GM23338 (cell line): ENCODE measurements at regions not wholly inside any gene's neighbourhood (a gene's known extent, or its start where the extent isn't known, plus 50 kb on each side); places are given as distances from the start of the nearest gene placed in this dataset.

Experiments used
- ATAC-seq: fragments of 200-7000 bp; cut with Tn5 transposase; 3 replicates; pipeline ENCODE4 v1.9.1; 2020
- DNase-seq: peaks from one replicate; pipeline ENCODE4 v3.0.0-alpha.2; 2015; ENCODE audit warnings: low spot score
- H2AFZ ChIP-seq: fragments of 200-600 bp; sonication (generic); 2 replicates; pipeline ENCODE4 v1.8.0; 2016; ENCODE audit warnings: antibody characterized with exemption, mild to moderate bottlenecking, moderate library complexity
- H3F3A ChIP-seq: fragments of 200-600 bp; sonication (generic); replicated peaks from 2 replicates; pipeline ENCODE4 v1.8.0; 2017; ENCODE audit warnings: antibody characterized with exemption, mixed run types, low read depth
- H3K27ac ChIP-seq: fragments of 200-600 bp; sonication (generic); 2 replicates; pipeline ENCODE4 v1.6.1; 2016; ENCODE audit warnings: low read depth
- H3K27me3 ChIP-seq: fragments of 200-600 bp; sonication (generic); 2 replicates; pipeline ENCODE4 v1.8.0; 2016; ENCODE audit warnings: mild to moderate bottlenecking, mixed run types, moderate library complexity; ENCODE audit not compliant: insufficient read depth
- H3K36me3 ChIP-seq: fragments of 200-600 bp; sonication (generic); 2 replicates; pipeline ENCODE4 v1.8.0; 2016; ENCODE audit warnings: mild to moderate bottlenecking; ENCODE audit not compliant: insufficient read depth
- H3K4me1 ChIP-seq: fragments of 200-600 bp; sonication (generic); 2 replicates; pipeline ENCODE4 v1.8.0; 2016; ENCODE audit warnings: mild to moderate bottlenecking, moderate library complexity; ENCODE audit not compliant: insufficient read depth
- H3K4me2 ChIP-seq: fragments of 200-600 bp; sonication (generic); 2 replicates; pipeline ENCODE4 v1.7.1; 2017; ENCODE audit warnings: mixed run types
- H3K4me3 ChIP-seq: fragments of 200-600 bp; sonication (generic); 2 replicates; pipeline ENCODE4 v1.6.1; 2016; ENCODE audit warnings: mixed run types
- H3K79me2 ChIP-seq: fragments of 200-600 bp; sonication (generic); replicated peaks from 2 replicates; pipeline ENCODE4 v1.8.0; 2017; ENCODE audit warnings: mild to moderate bottlenecking; ENCODE audit not compliant: insufficient read depth
- H3K9me2 ChIP-seq: fragments of 200-600 bp; sonication (generic); 2 replicates; pipeline ENCODE4 v1.8.0; 2017; ENCODE audit not compliant: insufficient read depth
- H4K20me1 ChIP-seq: fragments of 200-600 bp; sonication (generic); replicated peaks from 2 replicates; pipeline ENCODE4 v1.8.0; 2017; ENCODE audit warnings: mild to moderate bottlenecking; ENCODE audit not compliant: insufficient read depth
- H3K27ac Mint-ChIP-seq: 2 replicates; pipeline ENCODE4 v1.8.0; 2020; ENCODE audit warnings: inconsistent platforms, mild to moderate bottlenecking, moderate library complexity, mixed read lengths
- H3K27me3 Mint-ChIP-seq: 3 replicates; pipeline ENCODE4 v1.8.0; 2022; ENCODE audit warnings: low read depth, mild to moderate bottlenecking, moderate library complexity, mixed read lengths, inconsistent platforms; ENCODE audit not compliant: insufficient read depth, poor library complexity
- H3K36me3 Mint-ChIP-seq: 3 replicates; pipeline ENCODE4 v1.8.0; 2021; ENCODE audit warnings: low read depth, mild to moderate bottlenecking, inconsistent platforms, moderate library complexity, mixed read lengths
- H3K4me1 Mint-ChIP-seq: 3 replicates; pipeline ENCODE4 v1.8.0; 2020; ENCODE audit warnings: mild to moderate bottlenecking, inconsistent platforms, mixed read lengths
- H3K4me3 Mint-ChIP-seq: 3 replicates; pipeline ENCODE4 v1.8.0; 2021; ENCODE audit warnings: moderate library complexity, mild to moderate bottlenecking, inconsistent platforms, mixed read lengths
- H3K9me3 Mint-ChIP-seq: 3 replicates; pipeline ENCODE4 v1.8.0; 2020; ENCODE audit warnings: moderate library complexity, mild to moderate bottlenecking, inconsistent platforms, mixed read lengths
- CREB1 ChIP-seq: fragments of 250-450 bp; sonication (Bioruptor Pico); IDR thresholded peaks from 2 replicates; pipeline ENCODE4 v1.5.0; 2020; ENCODE audit warnings: low read depth, mild to moderate bottlenecking, moderate library complexity
- EZH2 ChIP-seq: fragments of 200-600 bp; sonication (generic); IDR thresholded peaks from one replicate; pipeline ENCODE4 v1.8.0; 2017; ENCODE audit warnings: antibody characterized with exemption, mild to moderate bottlenecking, low read depth; ENCODE audit not compliant: unreplicated experiment
- EZH2phosphoT487 ChIP-seq: fragments of 200-600 bp; sonication (generic); IDR thresholded peaks from one replicate; pipeline ENCODE4 v1.8.1; 2018; ENCODE audit warnings: antibody characterized with exemption; ENCODE audit not compliant: unreplicated experiment
- STAT1 ChIP-seq: IDR thresholded peaks from one replicate; pipeline ENCODE4 v1.6.1; 2016; ENCODE audit warnings: antibody characterized with exemption; ENCODE audit not compliant: unreplicated experiment
- ZNF114 ChIP-seq: fragments of 250-450 bp; sonication (Bioruptor Pico); IDR thresholded peaks from 2 replicates; pipeline ENCODE4 v1.5.0; 2020; ENCODE audit warnings: mild to moderate bottlenecking, moderate library complexity
- ZNF331 ChIP-seq: fragments of 250-450 bp; sonication (Bioruptor Pico); IDR thresholded peaks from 2 replicates; pipeline ENCODE4 v1.5.0; 2020; ENCODE audit warnings: low read depth, mild to moderate bottlenecking, moderate library complexity
- TF ChIP-seq, protein P1 (sequence below): fragments of 250-450 bp; sonication (Bioruptor Pico); IDR thresholded peaks from 2 replicates; pipeline ENCODE4 v1.5.0; 2020; ENCODE audit warnings: mild to moderate bottlenecking, moderate library complexity
- TF ChIP-seq, protein P2 (sequence below), 2 experiments: fragments of 200-600 bp in 1 of 2; sonication (generic) in 1 of 2; conservative IDR thresholded peaks; 2 replicates each; pipeline versions ENCODE4 v1.5.1 to v1.6.1; 2016 to 2017; ENCODE audit warnings: antibody characterized with exemption in 2 of 2, low read depth in 2 of 2, mild to moderate bottlenecking in 2 of 2, moderate library complexity in 1 of 2
- TF ChIP-seq, protein P3 (sequence below): IDR thresholded peaks from one replicate; pipeline ENCODE4 v1.6.1; 2018; ENCODE audit warnings: antibody characterized with exemption; ENCODE audit not compliant: unreplicated experiment

DNA sequence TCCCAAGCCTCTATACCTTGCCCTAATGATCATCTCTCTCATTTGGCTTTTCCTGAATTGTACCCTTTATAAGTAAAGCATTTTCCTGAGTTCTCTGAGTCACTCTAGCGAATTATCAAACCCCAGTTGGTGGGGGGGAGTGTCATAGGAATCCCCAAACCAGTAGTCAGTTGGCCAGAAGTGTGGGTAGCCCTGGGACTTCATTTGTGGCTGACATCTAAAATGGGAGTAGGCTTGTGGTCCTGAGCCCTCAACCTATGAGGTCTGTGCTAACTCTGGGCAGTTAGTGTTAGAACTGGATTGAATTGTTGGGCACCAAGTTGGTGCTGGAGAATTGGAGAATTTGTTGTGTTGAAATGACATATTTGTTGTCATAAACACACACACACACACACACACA lies 91.3 kb downstream of the BBS10 start (continued):
- TF ChIP-seq, protein P1, sequence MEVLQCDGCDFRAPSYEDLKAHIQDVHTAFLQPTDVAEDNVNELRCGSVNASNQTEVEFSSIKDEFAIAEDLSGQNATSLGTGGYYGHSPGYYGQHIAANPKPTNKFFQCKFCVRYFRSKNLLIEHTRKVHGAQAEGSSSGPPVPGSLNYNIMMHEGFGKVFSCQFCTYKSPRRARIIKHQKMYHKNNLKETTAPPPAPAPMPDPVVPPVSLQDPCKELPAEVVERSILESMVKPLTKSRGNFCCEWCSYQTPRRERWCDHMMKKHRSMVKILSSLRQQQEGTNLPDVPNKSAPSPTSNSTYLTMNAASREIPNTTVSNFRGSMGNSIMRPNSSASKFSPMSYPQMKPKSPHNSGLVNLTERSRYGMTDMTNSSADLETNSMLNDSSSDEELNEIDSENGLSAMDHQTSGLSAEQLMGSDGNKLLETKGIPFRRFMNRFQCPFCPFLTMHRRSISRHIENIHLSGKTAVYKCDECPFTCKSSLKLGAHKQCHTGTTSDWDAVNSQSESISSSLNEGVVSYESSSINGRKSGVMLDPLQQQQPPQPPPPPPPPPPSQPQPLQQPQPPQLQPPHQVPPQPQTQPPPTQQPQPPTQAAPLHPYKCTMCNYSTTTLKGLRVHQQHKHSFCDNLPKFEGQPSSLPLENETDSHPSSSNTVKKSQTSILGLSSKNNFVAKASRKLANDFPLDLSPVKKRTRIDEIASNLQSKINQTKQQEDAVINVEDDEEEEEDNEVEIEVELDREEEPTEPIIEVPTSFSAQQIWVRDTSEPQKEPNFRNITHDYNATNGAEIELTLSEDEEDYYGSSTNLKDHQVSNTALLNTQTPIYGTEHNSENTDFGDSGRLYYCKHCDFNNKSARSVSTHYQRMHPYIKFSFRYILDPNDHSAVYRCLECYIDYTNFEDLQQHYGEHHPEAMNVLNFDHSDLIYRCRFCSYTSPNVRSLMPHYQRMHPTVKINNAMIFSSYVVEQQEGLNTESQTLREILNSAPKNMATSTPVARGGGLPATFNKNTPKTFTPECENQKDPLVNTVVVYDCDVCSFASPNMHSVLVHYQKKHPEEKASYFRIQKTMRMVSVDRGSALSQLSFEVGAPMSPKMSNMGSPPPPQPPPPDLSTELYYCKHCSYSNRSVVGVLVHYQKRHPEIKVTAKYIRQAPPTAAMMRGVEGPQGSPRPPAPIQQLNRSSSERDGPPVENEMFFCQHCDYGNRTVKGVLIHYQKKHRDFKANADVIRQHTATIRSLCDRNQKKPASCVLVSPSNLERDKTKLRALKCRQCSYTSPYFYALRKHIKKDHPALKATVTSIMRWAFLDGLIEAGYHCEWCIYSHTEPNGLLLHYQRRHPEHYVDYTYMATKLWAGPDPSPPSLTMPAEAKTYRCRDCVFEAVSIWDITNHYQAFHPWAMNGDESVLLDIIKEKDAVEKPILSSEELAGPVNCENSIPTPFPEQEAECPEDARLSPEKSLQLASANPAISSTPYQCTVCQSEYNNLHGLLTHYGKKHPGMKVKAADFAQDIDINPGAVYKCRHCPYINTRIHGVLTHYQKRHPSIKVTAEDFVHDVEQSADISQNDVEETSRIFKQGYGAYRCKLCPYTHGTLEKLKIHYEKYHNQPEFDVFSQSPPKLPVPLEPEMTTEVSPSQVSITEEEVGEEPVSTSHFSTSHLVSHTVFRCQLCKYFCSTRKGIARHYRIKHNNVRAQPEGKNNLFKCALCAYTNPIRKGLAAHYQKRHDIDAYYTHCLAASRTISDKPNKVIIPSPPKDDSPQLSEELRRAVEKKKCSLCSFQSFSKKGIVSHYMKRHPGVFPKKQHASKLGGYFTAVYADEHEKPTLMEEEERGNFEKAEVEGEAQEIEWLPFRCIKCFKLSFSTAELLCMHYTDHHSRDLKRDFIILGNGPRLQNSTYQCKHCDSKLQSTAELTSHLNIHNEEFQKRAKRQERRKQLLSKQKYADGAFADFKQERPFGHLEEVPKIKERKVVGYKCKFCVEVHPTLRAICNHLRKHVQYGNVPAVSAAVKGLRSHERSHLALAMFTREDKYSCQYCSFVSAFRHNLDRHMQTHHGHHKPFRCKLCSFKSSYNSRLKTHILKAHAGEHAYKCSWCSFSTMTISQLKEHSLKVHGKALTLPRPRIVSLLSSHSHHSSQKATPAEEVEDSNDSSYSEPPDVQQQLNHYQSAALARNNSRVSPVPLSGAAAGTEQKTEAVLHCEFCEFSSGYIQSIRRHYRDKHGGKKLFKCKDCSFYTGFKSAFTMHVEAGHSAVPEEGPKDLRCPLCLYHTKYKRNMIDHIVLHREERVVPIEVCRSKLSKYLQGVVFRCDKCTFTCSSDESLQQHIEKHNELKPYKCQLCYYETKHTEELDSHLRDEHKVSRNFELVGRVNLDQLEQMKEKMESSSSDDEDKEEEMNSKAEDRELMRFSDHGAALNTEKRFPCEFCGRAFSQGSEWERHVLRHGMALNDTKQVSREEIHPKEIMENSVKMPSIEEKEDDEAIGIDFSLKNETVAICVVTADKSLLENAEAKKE (CRISPR knock-in tag) = no peak
- TF ChIP-seq EZH2 = no peak
- TF ChIP-seq, protein P2, sequence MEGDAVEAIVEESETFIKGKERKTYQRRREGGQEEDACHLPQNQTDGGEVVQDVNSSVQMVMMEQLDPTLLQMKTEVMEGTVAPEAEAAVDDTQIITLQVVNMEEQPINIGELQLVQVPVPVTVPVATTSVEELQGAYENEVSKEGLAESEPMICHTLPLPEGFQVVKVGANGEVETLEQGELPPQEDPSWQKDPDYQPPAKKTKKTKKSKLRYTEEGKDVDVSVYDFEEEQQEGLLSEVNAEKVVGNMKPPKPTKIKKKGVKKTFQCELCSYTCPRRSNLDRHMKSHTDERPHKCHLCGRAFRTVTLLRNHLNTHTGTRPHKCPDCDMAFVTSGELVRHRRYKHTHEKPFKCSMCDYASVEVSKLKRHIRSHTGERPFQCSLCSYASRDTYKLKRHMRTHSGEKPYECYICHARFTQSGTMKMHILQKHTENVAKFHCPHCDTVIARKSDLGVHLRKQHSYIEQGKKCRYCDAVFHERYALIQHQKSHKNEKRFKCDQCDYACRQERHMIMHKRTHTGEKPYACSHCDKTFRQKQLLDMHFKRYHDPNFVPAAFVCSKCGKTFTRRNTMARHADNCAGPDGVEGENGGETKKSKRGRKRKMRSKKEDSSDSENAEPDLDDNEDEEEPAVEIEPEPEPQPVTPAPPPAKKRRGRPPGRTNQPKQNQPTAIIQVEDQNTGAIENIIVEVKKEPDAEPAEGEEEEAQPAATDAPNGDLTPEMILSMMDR (conservative IDR thresholded peaks at IDR 0.05; ENCODE audit: low read depth in 2 of 2) = no peak

DNA sequence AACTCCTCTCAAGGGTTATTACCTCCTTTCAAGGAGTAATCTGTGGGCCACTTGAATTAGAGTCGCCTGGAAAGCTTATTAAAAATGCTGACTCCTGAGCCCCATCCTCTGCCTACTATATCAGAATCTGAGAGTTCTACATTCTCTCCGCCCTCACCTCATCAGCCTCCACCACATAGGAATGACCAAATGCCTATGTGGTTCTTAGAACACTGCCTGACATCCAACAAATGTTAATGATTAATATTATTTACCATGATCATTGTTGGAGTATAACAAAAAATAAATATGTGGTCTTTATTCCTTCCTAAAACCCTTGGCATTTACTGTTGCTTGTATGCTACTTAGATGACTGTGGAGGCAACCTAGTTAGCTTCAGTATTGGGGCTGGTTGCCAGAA lies 91.9 kb downstream of the BBS10 start:
- no peaks in the 10 kb centered on the region for H3K36me3 Mint-ChIP-seq
- H3K4me3 Mint-ChIP-seq = no peak overlapping the region
- no peak overlapping the region for H2AFZ ChIP-seq
- no peaks in the 10 kb centered on the region for H3K4me1 ChIP-seq
- no peaks in the 10 kb centered on the region for H3K4me1 Mint-ChIP-seq
- H4K20me1 ChIP-seq = no peaks in the 10 kb centered on the region
- H3K27ac Mint-ChIP-seq = no peak overlapping the region
- no peaks in the 10 kb centered on the region for H3F3A ChIP-seq
- H3K79me2 ChIP-seq = no peaks in the 10 kb centered on the region
- no peak overlapping the region for H3K27ac ChIP-seq
- no peaks in the 10 kb centered on the region for H3K36me3 ChIP-seq
- peaks cover 2% of the 10 kb centered on the region for H3K27me3 Mint-ChIP-seq
- ATAC-seq (no peak), DNase-seq (no peak)
- H3K4me3 ChIP-seq = no peak overlapping the region
- H3K4me2 ChIP-seq = no peak overlapping the region
- 0 out of 2 replicates have a peak, but pooled peaks cover 3% of the 10 kb centered on the region for H3K9me2 ChIP-seq
- no peaks in the 10 kb centered on the region for H3K9me3 Mint-ChIP-seq
- no peaks in the 10 kb centered on the region for H3K27me3 ChIP-seq
- TF ChIP-seq STAT1 (no peak), CREB1 (CRISPR knock-in tag) (no peak), EZH2phosphoT487 (no peak), ZNF114 (CRISPR knock-in tag) (no peak), ZNF331 (CRISPR knock-in tag) (no peak)
- TF ChIP-seq, protein P2 (conservative IDR thresholded peaks at IDR 0.05; ENCODE audit: low read depth in 2 of 2) = no peak
- TF ChIP-seq, protein P3, sequence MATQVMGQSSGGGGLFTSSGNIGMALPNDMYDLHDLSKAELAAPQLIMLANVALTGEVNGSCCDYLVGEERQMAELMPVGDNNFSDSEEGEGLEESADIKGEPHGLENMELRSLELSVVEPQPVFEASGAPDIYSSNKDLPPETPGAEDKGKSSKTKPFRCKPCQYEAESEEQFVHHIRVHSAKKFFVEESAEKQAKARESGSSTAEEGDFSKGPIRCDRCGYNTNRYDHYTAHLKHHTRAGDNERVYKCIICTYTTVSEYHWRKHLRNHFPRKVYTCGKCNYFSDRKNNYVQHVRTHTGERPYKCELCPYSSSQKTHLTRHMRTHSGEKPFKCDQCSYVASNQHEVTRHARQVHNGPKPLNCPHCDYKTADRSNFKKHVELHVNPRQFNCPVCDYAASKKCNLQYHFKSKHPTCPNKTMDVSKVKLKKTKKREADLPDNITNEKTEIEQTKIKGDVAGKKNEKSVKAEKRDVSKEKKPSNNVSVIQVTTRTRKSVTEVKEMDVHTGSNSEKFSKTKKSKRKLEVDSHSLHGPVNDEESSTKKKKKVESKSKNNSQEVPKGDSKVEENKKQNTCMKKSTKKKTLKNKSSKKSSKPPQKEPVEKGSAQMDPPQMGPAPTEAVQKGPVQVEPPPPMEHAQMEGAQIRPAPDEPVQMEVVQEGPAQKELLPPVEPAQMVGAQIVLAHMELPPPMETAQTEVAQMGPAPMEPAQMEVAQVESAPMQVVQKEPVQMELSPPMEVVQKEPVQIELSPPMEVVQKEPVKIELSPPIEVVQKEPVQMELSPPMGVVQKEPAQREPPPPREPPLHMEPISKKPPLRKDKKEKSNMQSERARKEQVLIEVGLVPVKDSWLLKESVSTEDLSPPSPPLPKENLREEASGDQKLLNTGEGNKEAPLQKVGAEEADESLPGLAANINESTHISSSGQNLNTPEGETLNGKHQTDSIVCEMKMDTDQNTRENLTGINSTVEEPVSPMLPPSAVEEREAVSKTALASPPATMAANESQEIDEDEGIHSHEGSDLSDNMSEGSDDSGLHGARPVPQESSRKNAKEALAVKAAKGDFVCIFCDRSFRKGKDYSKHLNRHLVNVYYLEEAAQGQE = no peak
